Mesendoderm (in vitro differentiated cells): ENCODE measurements at regions not wholly inside any gene's neighbourhood (a gene's known extent, or its start where the extent isn't known, plus 50 kb on each side); places are given as distances from the start of the nearest gene placed in this dataset.

Experiments used
- DNase-seq: peaks from one replicate; pipeline ENCODE4 v3.0.0; 2013
- H2AK5ac ChIP-seq: 2 replicates; pipeline ENCODE4 v1.6.1; 2013; ENCODE audit warnings: low read length, inconsistent platforms
- H2BK120ac ChIP-seq: 2 replicates; pipeline ENCODE4 v1.6.1; 2013; ENCODE audit warnings: low read depth, mild to moderate bottlenecking, low read length, moderate library complexity, mixed read lengths
- H2BK15ac ChIP-seq: replicated peaks from 2 replicates; pipeline ENCODE4 v1.6.1; 2013; ENCODE audit warnings: low read depth, mild to moderate bottlenecking, moderate library complexity
- H2BK5ac ChIP-seq: 2 replicates; pipeline ENCODE4 v1.6.1; 2013; ENCODE audit warnings: low read length, inconsistent platforms
- H3K18ac ChIP-seq: 2 replicates; pipeline ENCODE4 v1.6.1; 2013; ENCODE audit warnings: mild to moderate bottlenecking, low read length, mixed read lengths
- H3K23ac ChIP-seq: one replicate; pipeline ENCODE4 v1.6.1; 2013; ENCODE audit warnings: low read length
- H3K27ac ChIP-seq: 2 replicates; pipeline ENCODE4 v1.5.1; 2013; ENCODE audit warnings: low read depth, mild to moderate bottlenecking, inconsistent platforms, low read length, moderate library complexity
- H3K27me3 ChIP-seq: 2 replicates; pipeline ENCODE4 v1.6.1; 2013; ENCODE audit warnings: low read length, control low read depth, mild to moderate bottlenecking, inconsistent platforms; ENCODE audit not compliant: insufficient read depth, poor library complexity
- H3K36me3 ChIP-seq: 2 replicates; pipeline ENCODE4 v1.6.1; 2013; ENCODE audit warnings: low read length, inconsistent platforms; ENCODE audit not compliant: control insufficient read depth, insufficient read depth
- H3K4ac ChIP-seq: one replicate; pipeline ENCODE4 v1.6.1; 2013; ENCODE audit warnings: low read depth, mild to moderate bottlenecking, low read length, moderate library complexity
- H3K4me1 ChIP-seq: 2 replicates; pipeline ENCODE4 v1.6.1; 2013; ENCODE audit warnings: low read depth, low read length, inconsistent platforms; ENCODE audit not compliant: control insufficient read depth
- H3K4me2 ChIP-seq: 2 replicates; pipeline ENCODE4 v1.6.1; 2013; ENCODE audit warnings: low read length
- H3K4me3 ChIP-seq: 2 replicates; pipeline ENCODE4 v1.5.1; 2013; ENCODE audit warnings: mild to moderate bottlenecking, low read length
- H3K56ac ChIP-seq: one replicate; pipeline ENCODE4 v1.6.1; 2013; ENCODE audit warnings: low read length
- H3K79me1 ChIP-seq: 2 replicates; pipeline ENCODE4 v1.6.1; 2013; ENCODE audit warnings: low read length, inconsistent platforms
- H3K79me2 ChIP-seq: 2 replicates; pipeline ENCODE4 v1.6.1; 2013; ENCODE audit warnings: mild to moderate bottlenecking, low read length; ENCODE audit not compliant: control insufficient read depth, insufficient read depth
- H3K9ac ChIP-seq: 2 replicates; pipeline ENCODE4 v1.6.1; 2013; ENCODE audit warnings: low read length, inconsistent platforms
- H4K5ac ChIP-seq: one replicate; pipeline ENCODE4 v1.6.1; 2013; ENCODE audit warnings: low read length
- H4K8ac ChIP-seq: one replicate; pipeline ENCODE4 v1.6.1; 2013; ENCODE audit warnings: low read depth, mild to moderate bottlenecking, control low read depth, low read length, moderate library complexity
- WGBS: extraction: QIAGEN DNeasy Blood & Tissue Kit; methylation state at CpG from one replicate; pipeline ENCODE4 v1.1.7; 2013; ENCODE audit warnings: low lambda C conversion rate, missing lambda C conversion rate; ENCODE audit not compliant: insufficient coverage; ENCODE audit errors: extremely low coverage; 5-methylcytosine and 5-hydroxymethylcytosine counted together

GRCh38 chr5:110996742-110997141, 74.8 kb upstream of the TSLP start:
- Histone ChIP-seq H3K18ac (no peak overlapping the region), H3K56ac (no peak overlapping the region), H3K79me2 (no peaks in the 10 kb centered on the region), H3K4me3 (no peak overlapping the region), H2BK120ac (no peak overlapping the region), H3K4me2 (no peak overlapping the region), H3K79me1 (no peaks in the 10 kb centered on the region), H2BK15ac (no peak overlapping the region), H4K5ac (no peak overlapping the region), H3K4ac (no peak overlapping the region), H3K9ac (no peak overlapping the region), H4K8ac (no peak overlapping the region), H3K23ac (no peak overlapping the region), H3K36me3 (no peaks in the 10 kb centered on the region), H2BK5ac (no peak overlapping the region), H3K27me3 (no peaks in the 10 kb centered on the region), H3K4me1 (no peaks in the 10 kb centered on the region), H2AK5ac (no peak overlapping the region), H3K27ac (no peak overlapping the region)
- WGBS: no CpG with 5 or more reads among the region's 2 CpGs
- no peak for DNase-seq

DNA sequence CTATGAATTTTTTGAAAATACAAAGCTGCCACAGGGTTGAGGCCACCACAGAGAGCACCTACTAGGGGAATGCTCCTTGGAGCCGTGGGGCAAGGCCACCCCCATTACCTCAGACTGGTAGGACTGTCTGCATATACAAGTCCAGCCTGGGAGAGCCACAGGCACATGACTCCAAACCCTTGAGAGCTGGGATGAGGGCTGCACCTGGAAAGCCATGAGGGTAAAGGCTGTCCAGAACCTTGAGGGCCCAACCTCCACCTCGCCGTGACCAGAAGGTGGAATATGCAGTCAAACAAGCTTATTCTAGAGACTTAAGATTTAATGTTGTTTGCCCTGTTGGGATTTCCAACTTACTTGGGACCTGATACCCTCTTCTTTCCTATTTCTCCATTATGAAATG, 69.5 kb upstream of the TSLP start:
- Histone ChIP-seq H3K4me3 (no peak overlapping the region), H3K9ac (no peak overlapping the region), H2BK15ac (no peak overlapping the region), H3K79me2 (no peaks in the 10 kb centered on the region), H3K56ac (no peak overlapping the region), H4K5ac (no peak overlapping the region), H3K4me1 (no peaks in the 10 kb centered on the region), H3K4me2 (no peak overlapping the region), H2AK5ac (no peak overlapping the region), H4K8ac (no peak overlapping the region), H3K18ac (no peak overlapping the region), H3K27me3 (no peaks in the 10 kb centered on the region), H3K36me3 (no peaks in the 10 kb centered on the region), H2BK120ac (no peak overlapping the region), H3K4ac (no peak overlapping the region), H3K27ac (no peak overlapping the region), H3K23ac (no peak overlapping the region), H3K79me1 (no peaks in the 10 kb centered on the region), H2BK5ac (no peak overlapping the region)
- DNase-seq: no peak
- whole genome bisulfite sequencing: no CpG with 5 or more reads among the region's 3 CpGs

DNA sequence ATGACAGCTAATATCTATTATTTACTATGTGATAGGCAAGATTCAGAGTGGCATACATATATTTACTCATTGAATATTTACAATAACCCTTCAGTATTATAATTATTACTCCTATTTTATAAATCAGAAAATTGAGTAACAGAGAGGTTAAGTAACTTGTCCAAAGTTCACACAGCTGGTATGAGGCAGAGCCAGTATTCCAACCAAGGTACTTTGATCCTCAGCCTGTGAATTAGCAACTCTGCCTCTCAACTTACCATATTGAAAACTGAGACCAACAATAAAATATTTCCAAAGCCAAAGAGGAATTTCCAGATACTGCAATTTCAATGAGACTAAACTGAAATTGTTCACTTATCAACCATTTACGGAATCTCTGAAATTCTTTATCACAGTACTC, 67.9 kb upstream of the TSLP start:
- H2BK15ac ChIP-seq: no peak overlapping the region
- no peaks in the 10 kb centered on the region for H3K36me3 ChIP-seq
- no peak overlapping the region for H2BK120ac ChIP-seq
- DNase-seq: no peak
- no peak overlapping the region for H3K9ac ChIP-seq
- H3K79me1 ChIP-seq: no peaks in the 10 kb centered on the region
- no peaks in the 10 kb centered on the region for H3K4me1 ChIP-seq
- H3K18ac ChIP-seq: no peak overlapping the region
- H3K56ac ChIP-seq: no peak overlapping the region
- no peak overlapping the region for H3K4ac ChIP-seq
- H3K4me3 ChIP-seq: no peak overlapping the region
- H2AK5ac ChIP-seq: no peak overlapping the region
- H4K5ac ChIP-seq: no peak overlapping the region
- no peaks in the 10 kb centered on the region for H3K27me3 ChIP-seq
- H4K8ac ChIP-seq: no peak overlapping the region
- H3K27ac ChIP-seq: no peak overlapping the region
- no peak overlapping the region for H3K23ac ChIP-seq
- no peaks in the 10 kb centered on the region for H3K79me2 ChIP-seq
- no CpG with 5 or more reads among the region's 1 CpG for WGBS
- no peak overlapping the region for H3K4me2 ChIP-seq
- H2BK5ac ChIP-seq: no peak overlapping the region

DNA sequence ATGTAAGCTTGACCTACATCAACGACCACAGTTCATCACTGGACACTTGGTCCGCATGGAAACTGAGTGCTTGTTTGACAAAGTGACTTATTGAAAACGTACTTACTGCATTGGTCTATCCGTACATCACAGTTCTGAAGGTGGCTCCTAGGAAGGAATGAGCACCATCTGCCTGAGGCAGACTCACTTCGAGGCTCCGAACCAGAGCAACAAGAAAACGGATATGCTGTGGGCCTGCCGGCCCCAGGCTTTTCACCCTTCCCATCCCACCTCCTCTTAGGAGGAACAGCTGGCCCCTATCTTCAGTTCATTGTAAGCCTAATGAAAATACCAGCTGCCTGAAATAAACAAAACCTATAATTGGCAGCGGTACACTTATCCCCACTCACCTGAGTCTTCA, 67.2 kb upstream of the TSLP start:
- Histone ChIP-seq H3K4me1 (no peaks in the 10 kb centered on the region), H3K18ac (no peak overlapping the region), H3K27ac (no peak overlapping the region), H3K4ac (no peak overlapping the region), H2BK15ac (no peak overlapping the region), H3K9ac (no peak overlapping the region), H3K56ac (no peak overlapping the region), H3K36me3 (no peaks in the 10 kb centered on the region), H4K5ac (no peak overlapping the region), H4K8ac (no peak overlapping the region), H3K27me3 (no peaks in the 10 kb centered on the region), H3K79me1 (no peaks in the 10 kb centered on the region), H2BK5ac (no peak overlapping the region), H3K4me3 (no peak overlapping the region), H3K4me2 (no peak overlapping the region), H3K23ac (no peak overlapping the region), H2BK120ac (no peak overlapping the region), H2AK5ac (no peak overlapping the region), H3K79me2 (no peaks in the 10 kb centered on the region)
- DNase-seq: no peak
- no CpG with 5 or more reads among the region's 9 CpGs for WGBS

DNA sequence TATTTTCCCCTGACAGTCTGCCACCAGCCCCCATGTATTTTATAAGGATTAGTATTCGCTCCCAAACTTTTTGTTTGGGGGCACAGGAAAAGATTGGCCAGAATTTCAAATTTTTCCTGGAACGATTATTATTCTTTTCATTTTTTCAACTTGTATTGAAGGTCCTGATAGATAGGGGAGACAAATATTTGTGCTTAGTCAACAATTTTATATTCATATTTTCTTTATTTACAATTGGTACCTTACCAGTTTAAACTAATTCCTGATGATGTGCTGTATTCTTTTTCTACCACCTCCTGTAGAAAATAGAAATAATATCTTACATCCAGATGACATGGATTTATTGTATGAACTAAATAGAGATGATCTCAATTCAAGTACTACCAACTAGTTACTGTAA, 60.7 kb upstream of the TSLP start:
- H2AK5ac ChIP-seq: no peak overlapping the region
- H3K36me3 ChIP-seq: no peaks in the 10 kb centered on the region
- H3K4me3 ChIP-seq: no peak overlapping the region
- DNase-seq: no peak
- no peak overlapping the region for H2BK120ac ChIP-seq
- no peaks in the 10 kb centered on the region for H3K27me3 ChIP-seq
- no peak overlapping the region for H2BK5ac ChIP-seq
- no peak overlapping the region for H3K23ac ChIP-seq
- H3K4ac ChIP-seq: no peak overlapping the region
- H3K56ac ChIP-seq: no peak overlapping the region
- H3K9ac ChIP-seq: no peak overlapping the region
- H3K79me1 ChIP-seq: no peaks in the 10 kb centered on the region
- H4K5ac ChIP-seq: no peak overlapping the region
- WGBS: no CpG with 5 or more reads among the region's 2 CpGs
- no peak overlapping the region for H3K27ac ChIP-seq
- H3K4me2 ChIP-seq: no peak overlapping the region
- no peaks in the 10 kb centered on the region for H3K79me2 ChIP-seq
- H3K18ac ChIP-seq: no peak overlapping the region
- H2BK15ac ChIP-seq: no peak overlapping the region
- H4K8ac ChIP-seq: no peak overlapping the region
- no peaks in the 10 kb centered on the region for H3K4me1 ChIP-seq

GRCh38 chr5:111013011-111013410, 58.5 kb upstream of the TSLP start:
- Histone ChIP-seq H3K4me2 (no peak overlapping the region), H2BK5ac (no peak overlapping the region), H3K27me3 (no peaks in the 10 kb centered on the region), H3K79me1 (no peaks in the 10 kb centered on the region), H3K79me2 (no peaks in the 10 kb centered on the region), H4K8ac (no peak overlapping the region), H3K4ac (no peak overlapping the region), H2BK120ac (no peak overlapping the region), H3K27ac (no peak overlapping the region), H3K9ac (no peak overlapping the region), H3K4me1 (no peaks in the 10 kb centered on the region), H4K5ac (no peak overlapping the region), H3K4me3 (no peak overlapping the region), H3K36me3 (no peaks in the 10 kb centered on the region), H2AK5ac (no peak overlapping the region), H2BK15ac (no peak overlapping the region), H3K18ac (no peak overlapping the region), H3K23ac (no peak overlapping the region), H3K56ac (no peak overlapping the region)
- WGBS: no CpG with 5 or more reads among the region's 1 CpG
- no peak for DNase-seq
